ENCODE measurements at regions not wholly inside any gene's neighbourhood (a gene's known extent, or its start where the extent isn't known, plus 50 kb on each side); places are given as distances from the start of the nearest gene placed in this dataset.

- H3K4ac ChIP-seq (ENCODE audit: low read depth, low read length): no peak overlapping the region
- peak overlapping the region in 2 of 3 experiments; percentile 17 to 58; a peak in 3 of 7 replicates for H3K27ac Mint-ChIP-seq
- no peak overlapping the region for H3T11ph ChIP-seq (ENCODE audit: low read length)
- DNase-seq: no peak
- peaks cover 39 to 62% of the 10 kb centered on the region in 2 experiments for H3K4me1 Mint-ChIP-seq
- no peak for TF ChIP-seq CTCF (conservative IDR thresholded peaks at IDR 0.05)
- no peak overlapping the region for H4K5ac ChIP-seq (ENCODE audit: insufficient read length, low read depth, low read length)
- H3K27me3 Mint-ChIP-seq (ENCODE audit: low read depth): peaks cover 42% of the 10 kb centered on the region
- H2BK20ac ChIP-seq (ENCODE audit: low read depth, low read length, poor library complexity, severe bottlenecking): no peak overlapping the region
- no peak overlapping the region for H3K56ac ChIP-seq (ENCODE audit: insufficient read length, low read depth, low read length)
- H2AK5ac ChIP-seq (ENCODE audit: insufficient read length, low read length): no peak overlapping the region
- H4K8ac ChIP-seq (replicated peaks; ENCODE audit: insufficient read length, low read depth, low read length): no peak overlapping the region
- H3K79me1 ChIP-seq (ENCODE audit: insufficient read depth, low read depth, low read length, poor library complexity, severe bottlenecking): no peaks in the 10 kb centered on the region
- no peaks in the 10 kb centered on the region for H4K20me1 ChIP-seq (ENCODE audit: control insufficient read depth, insufficient read depth, insufficient read length)
- no peaks in the 10 kb centered on the region for H3K9me3 ChIP-seq (ENCODE audit: control insufficient read depth, low read depth, low read length)
- H4K91ac ChIP-seq (ENCODE audit: insufficient read length, low read depth, low read length): no peak overlapping the region
- no CpG with 5 or more reads among the region's 11 CpGs for WGBS (ENCODE audit: extremely low coverage, insufficient read length, low lambda C conversion rate)
- no peak overlapping the region for H2BK120ac ChIP-seq (ENCODE audit: low read depth, low read length, poor library complexity, severe bottlenecking)
- H3K4me3 Mint-ChIP-seq: peak overlapping the region; percentile 63 to 81
- no peaks in the 10 kb centered on the region for H3K9me3 Mint-ChIP-seq
- H3K27me3 ChIP-seq (ENCODE audit: insufficient read depth, low read length): no peaks in the 10 kb centered on the region; the same call in 1 of the 2 replicates
- H3K9ac ChIP-seq (ENCODE audit: extremely low read depth, insufficient read length, low read length): no peak overlapping the region
- no peaks in the 10 kb centered on the region for H3K79me2 ChIP-seq (ENCODE audit: insufficient read depth, low read length)
- H3K23me2 ChIP-seq (ENCODE audit: insufficient read length, low read depth, low read length, poor library complexity, severe bottlenecking): no peaks in the 10 kb centered on the region
- H3K18ac ChIP-seq (ENCODE audit: insufficient read length, low read depth, low read length): no peak overlapping the region
- H3K4me1 ChIP-seq (ENCODE audit: insufficient read depth, low read length): no peaks in the 10 kb centered on the region; the same call in 1 of the 2 replicates
- no peak overlapping the region for H3K27ac ChIP-seq (ENCODE audit: insufficient read length, low read depth, low read length)
- H3K14ac ChIP-seq (ENCODE audit: insufficient read depth, low read length): peak overlapping the region; percentile 20; the same call in 1 of the 2 replicates
- H3K4me2 ChIP-seq (ENCODE audit: insufficient read depth, insufficient read length, low read length): peak overlapping the region; percentile 30
- no peak overlapping the region for H2BK12ac ChIP-seq (ENCODE audit: insufficient read length, low read depth, low read length)
- no peak overlapping the region for H3K23ac ChIP-seq (ENCODE audit: insufficient read length, low read depth, low read length)
- H2BK5ac ChIP-seq (ENCODE audit: insufficient read length, low read length): no peak overlapping the region
- no peak overlapping the region for H2AFZ ChIP-seq (ENCODE audit: low read length)
- no peak overlapping the region for H2BK15ac ChIP-seq (ENCODE audit: low read depth, low read length)
- no peaks in the 10 kb centered on the region for H3K36me3 Mint-ChIP-seq (ENCODE audit: insufficient read depth in 1 of 3, low read depth in 3 of 3)
These were observed 166.7 kb upstream of the LHX5 start for GRCh38 chr12:113638460-113638775.

Data from H9 (cell line).